ENCODE measurements at regions not wholly inside any gene's neighbourhood (a gene's known extent, or its start where the extent isn't known, plus 50 kb on each side); places are given as distances from the start of the nearest gene placed in this dataset.
"Not testable (repeated sequence)": the region's sequence is repeated elsewhere in the genome, so short reads cannot be mapped to it uniquely, and the experiment has no call there.

DNA sequence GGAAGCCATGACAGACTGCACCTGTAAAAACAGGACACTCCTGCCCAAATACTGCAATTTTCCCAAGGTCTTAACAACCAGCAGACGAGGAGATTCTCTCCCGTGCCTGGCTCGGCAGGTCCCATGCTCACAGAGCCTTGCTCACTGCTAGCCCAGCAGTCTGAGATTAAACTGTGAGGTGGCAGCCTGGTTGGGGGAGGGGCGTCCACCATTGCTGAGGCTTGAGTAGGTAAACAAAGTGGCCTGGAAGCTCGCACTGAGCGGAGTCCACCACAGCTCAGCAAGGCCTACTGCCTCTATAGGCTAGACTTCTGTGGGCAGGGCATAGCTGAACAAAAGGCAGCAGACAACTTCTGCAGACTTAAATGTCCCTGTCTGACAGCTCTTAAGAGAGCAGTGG, 80.3 kb downstream of the ANXA5 start:
- TF ChIP-seq, protein P1, sequence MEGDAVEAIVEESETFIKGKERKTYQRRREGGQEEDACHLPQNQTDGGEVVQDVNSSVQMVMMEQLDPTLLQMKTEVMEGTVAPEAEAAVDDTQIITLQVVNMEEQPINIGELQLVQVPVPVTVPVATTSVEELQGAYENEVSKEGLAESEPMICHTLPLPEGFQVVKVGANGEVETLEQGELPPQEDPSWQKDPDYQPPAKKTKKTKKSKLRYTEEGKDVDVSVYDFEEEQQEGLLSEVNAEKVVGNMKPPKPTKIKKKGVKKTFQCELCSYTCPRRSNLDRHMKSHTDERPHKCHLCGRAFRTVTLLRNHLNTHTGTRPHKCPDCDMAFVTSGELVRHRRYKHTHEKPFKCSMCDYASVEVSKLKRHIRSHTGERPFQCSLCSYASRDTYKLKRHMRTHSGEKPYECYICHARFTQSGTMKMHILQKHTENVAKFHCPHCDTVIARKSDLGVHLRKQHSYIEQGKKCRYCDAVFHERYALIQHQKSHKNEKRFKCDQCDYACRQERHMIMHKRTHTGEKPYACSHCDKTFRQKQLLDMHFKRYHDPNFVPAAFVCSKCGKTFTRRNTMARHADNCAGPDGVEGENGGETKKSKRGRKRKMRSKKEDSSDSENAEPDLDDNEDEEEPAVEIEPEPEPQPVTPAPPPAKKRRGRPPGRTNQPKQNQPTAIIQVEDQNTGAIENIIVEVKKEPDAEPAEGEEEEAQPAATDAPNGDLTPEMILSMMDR (conservative IDR thresholded peaks at IDR 0.05) = not testable (repeated sequence)
- not testable (repeated sequence) for TF ChIP-seq EZH2 (IDR thresholded peaks at IDR 0.05; ENCODE audit: low read depth)
